IPS-20b (cell line): ENCODE measurements at regions not wholly inside any gene's neighbourhood (a gene's known extent, or its start where the extent isn't known, plus 50 kb on each side); places are given as distances from the start of the nearest gene placed in this dataset.

Source experiments
- H3K27ac ChIP-seq: one replicate; pipeline ENCODE4 v1.5.1; 2013; ENCODE audit warnings: low read length
- H3K27me3 ChIP-seq: 2 replicates; pipeline ENCODE4 v1.6.1; 2013; ENCODE audit warnings: mild to moderate bottlenecking, low read length, inconsistent platforms; ENCODE audit not compliant: insufficient read depth
- H3K36me3 ChIP-seq: 2 replicates; pipeline ENCODE4 v1.6.1; 2013; ENCODE audit warnings: low read depth, mild to moderate bottlenecking, inconsistent platforms, low read length, moderate library complexity; ENCODE audit not compliant: insufficient read depth
- H3K4me1 ChIP-seq: 2 replicates; pipeline ENCODE4 v1.6.1; 2013; ENCODE audit warnings: mild to moderate bottlenecking, control low read depth, inconsistent platforms, low read length, moderate library complexity; ENCODE audit not compliant: insufficient read depth
- H3K4me3 ChIP-seq: 2 replicates; pipeline ENCODE4 v1.5.1; 2013; ENCODE audit warnings: mild to moderate bottlenecking, low read length, inconsistent platforms
- H3K9ac ChIP-seq: 2 replicates; pipeline ENCODE4 v1.6.1; 2013; ENCODE audit warnings: low read depth, mild to moderate bottlenecking, inconsistent platforms, low read length, moderate library complexity
- H3K9me3 ChIP-seq: 2 replicates; pipeline ENCODE4 v1.6.1; 2013; ENCODE audit warnings: mild to moderate bottlenecking, low read depth, low read length, inconsistent platforms; ENCODE audit not compliant: insufficient read depth

DNA sequence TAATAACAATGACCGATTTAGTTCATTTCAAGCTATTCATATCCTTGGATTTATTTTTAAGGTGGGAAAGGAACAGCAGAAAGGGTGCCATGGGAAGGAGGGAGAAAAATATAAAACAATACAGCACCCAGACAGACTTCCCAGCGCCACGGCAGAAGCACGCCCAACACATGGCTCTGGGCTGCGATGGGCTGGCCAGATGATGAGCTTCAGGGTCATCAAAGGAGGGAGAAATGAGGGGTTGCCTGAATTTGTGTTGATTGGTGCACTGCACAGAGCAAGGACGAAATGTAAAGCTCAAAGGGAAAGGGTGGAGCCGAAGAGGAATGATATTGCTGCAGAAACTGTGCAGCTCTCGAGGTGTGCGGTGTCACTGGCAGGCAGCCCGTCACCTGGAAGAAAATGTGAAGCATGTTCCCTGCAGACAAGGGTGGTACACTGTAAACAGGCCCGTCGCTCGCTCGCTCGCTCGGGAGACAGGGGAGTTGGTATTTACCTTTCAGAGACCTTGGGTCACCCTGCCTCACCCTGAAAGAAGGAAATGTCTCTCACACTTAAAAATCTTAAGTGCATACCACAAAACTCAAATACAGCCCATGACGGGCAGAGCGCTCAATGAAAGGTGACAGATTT, 195.5 kb upstream of the CTAGE1 start:
- Histone ChIP-seq H3K9me3 (no peaks in the 10 kb centered on the region), H3K4me1 (no peaks in the 10 kb centered on the region), H3K36me3 (no peaks in the 10 kb centered on the region), H3K4me3 (no peak overlapping the region), H3K9ac (no peak overlapping the region), H3K27ac (no peak overlapping the region), H3K27me3 (no peaks in the 10 kb centered on the region)

DNA sequence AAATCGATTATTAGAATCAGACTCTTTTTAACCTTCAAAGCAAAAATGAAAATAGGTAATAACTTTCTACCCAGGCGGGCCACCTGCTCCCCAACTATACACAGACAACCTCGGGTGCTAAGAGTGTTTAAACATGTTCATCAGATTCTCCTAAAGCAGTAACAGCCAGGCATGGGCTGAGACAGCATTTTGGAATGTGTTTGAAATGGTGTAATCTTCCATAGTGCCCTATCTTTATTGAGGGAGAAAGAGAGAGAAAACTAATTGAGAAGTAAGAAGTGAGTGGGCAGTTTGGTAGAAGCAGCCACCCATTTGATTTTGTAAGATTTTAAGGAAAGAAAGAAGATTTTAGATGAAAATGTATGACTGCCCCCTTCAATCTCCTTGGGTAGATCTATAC, 196.1 kb upstream of the CTAGE1 start:
- Histone ChIP-seq H3K9me3 (no peaks in the 10 kb centered on the region), H3K27ac (no peak overlapping the region), H3K27me3 (no peaks in the 10 kb centered on the region)

DNA sequence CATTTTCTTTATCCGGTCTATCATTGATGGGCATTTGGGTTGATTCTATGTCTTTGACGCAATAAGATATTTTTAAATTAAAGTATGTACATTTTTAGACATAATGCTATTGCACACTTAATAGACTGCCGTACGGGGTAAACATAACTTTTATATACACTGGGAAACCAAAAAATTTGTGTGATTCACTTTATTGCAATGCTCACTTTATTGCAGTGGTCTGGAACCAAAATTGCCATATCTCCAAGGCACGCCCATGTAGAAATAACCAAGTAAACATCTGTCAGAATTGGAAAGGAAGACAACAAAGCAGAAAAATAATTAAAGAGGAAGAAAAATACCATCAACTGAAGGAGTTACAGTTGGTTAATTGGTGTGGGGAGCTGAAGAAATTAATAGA, 205.8 kb upstream of the CTAGE1 start:
- Histone ChIP-seq H3K4me3 (no peak overlapping the region), H3K27ac (no peak overlapping the region), H3K4me1 (no peaks in the 10 kb centered on the region), H3K9me3 (no peaks in the 10 kb centered on the region), H3K9ac (no peak overlapping the region), H3K36me3 (no peaks in the 10 kb centered on the region), H3K27me3 (no peaks in the 10 kb centered on the region)

More for the DNA sequence above, 196.1 kb upstream of the CTAGE1 start:
- Histone ChIP-seq H3K4me3 (no peak overlapping the region), H3K36me3 (no peaks in the 10 kb centered on the region), H3K9ac (no peak overlapping the region), H3K4me1 (no peaks in the 10 kb centered on the region)

DNA sequence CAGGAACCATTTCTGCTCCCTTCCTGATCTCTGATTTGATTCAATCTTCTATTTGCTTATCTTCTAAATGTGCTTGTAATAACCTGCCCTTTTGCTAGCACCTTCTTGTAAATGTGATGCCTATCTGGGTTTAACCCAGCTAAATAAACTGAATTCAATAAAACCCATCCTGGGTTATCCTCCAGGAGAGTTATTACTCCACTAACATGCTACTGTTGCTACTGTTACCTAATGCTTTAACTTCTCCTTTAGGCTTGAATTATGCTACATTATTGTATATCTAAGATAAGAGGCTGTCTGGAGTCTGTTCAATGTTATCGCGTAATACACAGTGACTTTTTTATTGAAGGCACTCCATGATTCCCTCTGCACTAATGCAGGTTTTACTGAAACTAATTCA, 206.5 kb upstream of the CTAGE1 start:
- Histone ChIP-seq H3K4me1 (no peaks in the 10 kb centered on the region), H3K27ac (no peak overlapping the region), H3K27me3 (no peaks in the 10 kb centered on the region), H3K9ac (no peak overlapping the region), H3K9me3 (no peaks in the 10 kb centered on the region), H3K36me3 (no peaks in the 10 kb centered on the region), H3K4me3 (no peak overlapping the region)

DNA sequence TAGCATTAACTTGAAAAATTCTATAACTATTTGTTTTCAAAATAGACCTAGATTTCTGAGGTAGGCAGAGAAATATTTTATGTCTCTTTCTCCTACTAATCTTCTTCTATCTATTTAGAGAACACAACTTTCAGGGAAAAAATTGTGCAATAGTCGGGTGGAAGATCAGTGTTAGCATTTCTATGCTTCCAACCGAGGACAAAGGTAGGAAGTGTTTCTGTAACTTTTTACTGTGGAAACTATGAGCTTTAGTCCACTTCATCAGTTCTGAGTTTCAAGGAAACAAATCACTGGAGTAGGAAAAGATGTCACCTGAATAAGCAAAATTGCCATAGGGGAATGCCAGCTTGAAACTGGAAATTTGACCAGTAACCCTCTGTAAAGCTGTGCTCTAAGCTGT, 207.7 kb upstream of the CTAGE1 start:
- H3K9ac ChIP-seq = no peak overlapping the region
- no peaks in the 10 kb centered on the region for H3K4me1 ChIP-seq
- no peak overlapping the region for H3K27ac ChIP-seq
- H3K27me3 ChIP-seq = no peaks in the 10 kb centered on the region
- no peaks in the 10 kb centered on the region for H3K36me3 ChIP-seq
- H3K4me3 ChIP-seq = no peak overlapping the region
- H3K9me3 ChIP-seq = no peaks in the 10 kb centered on the region

DNA sequence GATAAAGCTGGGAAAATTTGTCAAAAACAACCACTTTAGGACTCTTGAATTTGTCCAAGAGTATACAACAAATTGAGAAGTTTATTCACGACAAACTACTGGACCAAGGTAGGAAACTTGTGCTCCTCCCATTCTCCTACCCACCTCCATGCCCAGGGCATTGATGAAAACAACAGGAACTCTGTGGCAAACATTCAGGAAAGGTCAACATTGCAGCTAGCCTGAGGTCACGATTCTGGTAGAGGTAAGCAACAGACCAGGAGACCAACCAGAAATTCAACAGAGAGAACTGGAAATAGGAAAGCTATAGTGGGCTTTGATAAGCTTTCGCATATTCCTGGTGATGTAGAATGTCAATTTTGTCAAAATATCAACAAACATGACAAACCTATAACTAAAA, 209.1 kb upstream of the CTAGE1 start:
- H3K27me3 ChIP-seq = no peaks in the 10 kb centered on the region
- no peak overlapping the region for H3K4me3 ChIP-seq
- H3K9me3 ChIP-seq = no peaks in the 10 kb centered on the region
- no peak overlapping the region for H3K9ac ChIP-seq
- H3K4me1 ChIP-seq = no peaks in the 10 kb centered on the region
- no peaks in the 10 kb centered on the region for H3K36me3 ChIP-seq
- no peak overlapping the region for H3K27ac ChIP-seq

DNA sequence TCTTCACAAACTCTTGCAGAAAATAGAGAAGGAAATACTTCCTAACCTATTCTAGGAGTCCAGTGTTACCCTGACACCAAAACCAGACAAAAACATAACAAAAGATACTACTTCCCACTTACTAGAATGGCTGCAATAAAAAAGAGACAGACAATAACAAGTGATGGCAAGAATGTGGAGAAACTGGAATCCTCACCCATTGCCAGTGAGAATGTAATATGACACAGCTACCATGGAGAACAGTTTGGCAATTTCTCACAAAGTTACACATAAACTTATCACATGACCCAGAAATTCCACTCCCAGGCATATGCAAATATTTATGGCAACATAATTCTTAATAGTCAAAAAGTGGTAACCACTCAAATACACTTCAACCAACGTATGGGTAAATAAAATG, 209.8 kb upstream of the CTAGE1 start:
- no peaks in the 10 kb centered on the region for H3K36me3 ChIP-seq
- H3K27ac ChIP-seq = no peak overlapping the region
- no peak overlapping the region for H3K9ac ChIP-seq
- H3K4me3 ChIP-seq = no peak overlapping the region
- no peaks in the 10 kb centered on the region for H3K27me3 ChIP-seq
- no peaks in the 10 kb centered on the region for H3K9me3 ChIP-seq
- no peaks in the 10 kb centered on the region for H3K4me1 ChIP-seq

DNA sequence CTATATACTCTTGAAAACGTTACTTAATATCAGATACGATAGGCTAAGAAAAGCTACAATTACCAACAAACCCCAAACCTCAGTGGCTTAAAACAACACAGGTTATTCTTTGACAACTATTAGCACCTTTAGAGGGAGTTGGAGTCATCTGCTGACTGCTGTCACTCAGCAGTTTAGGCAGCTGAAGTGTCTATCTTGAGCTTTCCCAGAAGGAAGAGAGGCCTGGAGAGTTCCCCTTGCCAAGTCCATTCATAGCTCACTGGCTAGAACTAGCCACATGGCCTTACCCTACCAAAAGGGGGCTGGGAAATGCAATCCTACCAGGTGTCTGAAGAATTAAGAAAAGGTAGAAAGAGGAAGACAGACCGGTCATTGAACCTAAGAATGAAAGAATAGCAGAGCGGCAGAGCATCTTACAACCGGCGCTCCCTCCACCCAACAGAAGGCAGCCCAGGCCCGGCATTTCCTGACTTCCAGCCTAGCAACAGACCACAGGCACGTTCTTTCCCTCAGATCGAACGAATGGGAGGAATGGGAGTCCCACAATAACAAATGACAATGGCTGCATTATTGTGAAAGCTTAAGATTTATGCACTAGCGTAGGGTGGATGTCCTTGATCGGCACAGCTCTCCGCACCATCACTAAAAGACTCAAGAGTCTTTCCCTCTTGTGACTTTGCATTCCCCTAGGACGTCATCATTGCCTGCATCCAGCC, 211.2 kb upstream of the CTAGE1 start:
- Histone ChIP-seq H3K27me3 (no peaks in the 10 kb centered on the region), H3K4me3 (no peak overlapping the region), H3K9ac (no peak overlapping the region), H3K27ac (no peak overlapping the region), H3K9me3 (no peaks in the 10 kb centered on the region), H3K4me1 (no peaks in the 10 kb centered on the region), H3K36me3 (no peaks in the 10 kb centered on the region)

DNA sequence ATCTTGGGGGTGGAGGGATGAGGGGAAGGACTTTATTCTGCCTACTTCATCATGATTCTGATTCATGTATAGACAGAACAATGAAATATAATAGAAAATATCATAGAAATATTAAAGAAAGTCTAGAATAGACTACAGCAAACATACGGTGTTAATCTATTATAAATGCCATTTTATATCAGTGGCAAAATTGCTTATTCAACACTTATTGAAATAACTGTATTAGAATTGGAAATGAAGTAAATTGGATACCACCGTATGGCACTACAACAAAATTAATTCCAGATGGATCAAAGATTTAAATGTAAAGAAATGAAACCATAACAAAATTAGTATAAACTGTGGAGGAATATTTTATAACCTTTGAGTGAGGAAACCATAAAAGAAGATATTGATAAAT, 213.3 kb upstream of the CTAGE1 start:
- Histone ChIP-seq H3K9ac (no peak overlapping the region), H3K36me3 (no peaks in the 10 kb centered on the region), H3K27me3 (no peaks in the 10 kb centered on the region), H3K4me3 (no peak overlapping the region), H3K27ac (no peak overlapping the region), H3K4me1 (no peaks in the 10 kb centered on the region), H3K9me3 (no peaks in the 10 kb centered on the region)

DNA sequence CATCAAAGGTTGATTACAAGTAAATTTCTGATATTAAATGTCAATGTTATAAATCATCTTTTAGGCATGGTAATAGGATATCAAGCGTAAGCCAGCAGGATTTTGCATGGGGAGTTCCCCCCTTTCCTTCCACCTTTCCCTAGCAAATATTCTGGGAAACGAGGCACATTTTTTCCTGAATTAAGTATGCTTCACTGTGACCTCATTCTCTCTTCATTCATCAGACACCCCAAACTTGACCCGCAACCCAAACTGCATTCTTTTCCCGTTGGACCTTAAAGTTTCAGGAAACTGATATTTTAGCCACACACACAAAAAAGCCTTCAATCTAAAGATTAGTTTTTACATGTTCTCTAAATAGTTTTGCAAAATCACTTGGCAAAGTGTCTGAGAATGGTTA, 214.5 kb upstream of the CTAGE1 start:
- Histone ChIP-seq H3K27me3 (no peaks in the 10 kb centered on the region), H3K4me3 (no peak overlapping the region), H3K4me1 (no peaks in the 10 kb centered on the region), H3K9ac (no peak overlapping the region), H3K9me3 (no peaks in the 10 kb centered on the region), H3K36me3 (no peaks in the 10 kb centered on the region), H3K27ac (no peak overlapping the region)

DNA sequence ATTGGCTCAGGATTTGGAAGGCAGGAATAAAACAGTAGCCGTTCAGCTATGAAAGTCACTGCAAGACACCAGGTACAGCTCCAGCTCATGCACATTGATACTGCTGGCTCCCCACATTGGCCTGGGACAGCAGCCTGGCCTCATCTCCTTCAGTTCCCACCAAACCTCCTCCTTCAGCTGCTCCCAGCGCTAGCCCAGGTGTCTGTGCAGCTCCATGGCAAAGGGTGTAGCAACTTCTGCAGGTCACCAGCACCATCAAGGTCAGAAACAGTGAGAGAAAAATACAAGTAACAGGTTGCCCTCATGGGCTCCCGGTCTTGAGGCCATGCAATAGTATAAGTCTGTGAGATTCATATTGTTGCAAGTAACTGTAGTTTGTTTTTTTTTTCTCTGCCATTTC, 216.7 kb upstream of the CTAGE1 start:
- H3K27ac ChIP-seq = no peak overlapping the region
- no peaks in the 10 kb centered on the region for H3K4me1 ChIP-seq
- H3K4me3 ChIP-seq = no peak overlapping the region; the same call in 1 of the 2 replicates
- H3K36me3 ChIP-seq = no peaks in the 10 kb centered on the region
- no peak overlapping the region for H3K9ac ChIP-seq
- H3K27me3 ChIP-seq = no peaks in the 10 kb centered on the region
- no peaks in the 10 kb centered on the region for H3K9me3 ChIP-seq

DNA sequence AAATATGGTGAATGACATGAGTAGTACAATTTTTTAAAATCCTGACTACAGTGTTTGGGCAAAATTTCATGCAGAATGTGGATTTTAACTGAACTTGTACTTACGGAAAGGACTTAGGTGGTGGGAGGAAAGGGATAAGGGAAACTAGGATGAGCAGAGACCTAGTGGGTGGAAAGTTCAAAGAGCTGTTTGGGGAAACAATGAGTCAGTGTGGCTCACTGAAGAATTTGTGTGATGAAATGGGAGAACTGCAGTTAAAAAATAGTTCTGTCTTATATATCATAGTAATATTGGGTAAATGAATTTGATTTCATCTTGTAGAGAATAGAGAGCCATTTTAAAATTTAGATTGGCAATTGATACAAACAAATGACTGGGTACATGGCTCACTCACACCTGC, 220.1 kb upstream of the CTAGE1 start:
- no peaks in the 10 kb centered on the region for H3K27me3 ChIP-seq
- no peaks in the 10 kb centered on the region for H3K36me3 ChIP-seq
- H3K4me1 ChIP-seq = no peaks in the 10 kb centered on the region

More for the DNA sequence above, 220.1 kb upstream of the CTAGE1 start:
- H3K27ac ChIP-seq = no peak overlapping the region
- H3K9me3 ChIP-seq = no peaks in the 10 kb centered on the region
- H3K4me3 ChIP-seq = no peak overlapping the region
- H3K9ac ChIP-seq = no peak overlapping the region
